GM23248 (cell line): ENCODE measurements at regions not wholly inside any gene's neighbourhood (a gene's known extent, or its start where the extent isn't known, plus 50 kb on each side); places are given as distances from the start of the nearest gene placed in this dataset.

Experiments used
- DNase-seq: peaks from one replicate; pipeline ENCODE4 v3.0.0-alpha.2; 2015
- H2AFZ ChIP-seq: fragments of 200-600 bp; sonication (generic); 2 replicates; pipeline ENCODE4 v1.6.1; 2016; ENCODE audit warnings: antibody characterized with exemption
- H3F3A ChIP-seq: fragments of 200-600 bp; sonication (generic); 2 replicates; pipeline ENCODE4 v1.6.1; 2016; ENCODE audit warnings: mild to moderate bottlenecking, antibody characterized with exemption, mixed run types; ENCODE audit not compliant: insufficient read depth
- H3K27ac ChIP-seq: fragments of 200-600 bp; sonication (generic); 2 replicates; pipeline ENCODE4 v1.5.1; 2016; ENCODE audit warnings: mild to moderate bottlenecking
- H3K27me3 ChIP-seq: fragments of 200-600 bp; sonication (generic); replicated peaks from 2 replicates; pipeline ENCODE4 v1.6.1; 2016; ENCODE audit warnings: mild to moderate bottlenecking; ENCODE audit not compliant: insufficient read depth
- H3K36me3 ChIP-seq: fragments of 200-600 bp; sonication (generic); 2 replicates; pipeline ENCODE4 v1.6.1; 2016; ENCODE audit warnings: low read depth, mild to moderate bottlenecking
- H3K4me1 ChIP-seq: fragments of 200-600 bp; sonication (generic); 2 replicates; pipeline ENCODE4 v1.6.1; 2016; ENCODE audit warnings: mild to moderate bottlenecking; ENCODE audit not compliant: insufficient read depth
- H3K4me2 ChIP-seq: fragments of 200-600 bp; sonication (generic); one replicate; pipeline ENCODE4 v1.6.1; 2016; ENCODE audit warnings: mild to moderate bottlenecking; ENCODE audit not compliant: unreplicated experiment
- H3K4me3 ChIP-seq: fragments of 200-600 bp; sonication (generic); 2 replicates; pipeline ENCODE4 v1.5.1; 2016; ENCODE audit warnings: mild to moderate bottlenecking
- H3K79me2 ChIP-seq: fragments of 200-600 bp; sonication (generic); 2 replicates; pipeline ENCODE4 v1.6.1; 2016; ENCODE audit warnings: mild to moderate bottlenecking; ENCODE audit not compliant: insufficient read depth
- H3K9ac ChIP-seq: fragments of 200-600 bp; sonication (generic); 2 replicates; pipeline ENCODE4 v1.6.1; 2016; ENCODE audit warnings: mild to moderate bottlenecking
- H3K9me2 ChIP-seq: fragments of 200-600 bp; sonication (generic); 2 replicates; pipeline ENCODE4 v1.6.1; 2016; ENCODE audit warnings: mixed run types, mild to moderate bottlenecking, moderate library complexity; ENCODE audit not compliant: insufficient read depth
- H3K9me3 ChIP-seq: fragments of 200-600 bp; sonication (generic); one replicate; pipeline ENCODE4 v1.6.1; 2017; ENCODE audit warnings: low read depth
- H4K20me1 ChIP-seq: fragments of 200-600 bp; sonication (generic); 2 replicates; pipeline ENCODE4 v1.6.0; 2016; ENCODE audit not compliant: insufficient read depth
- EZH2 ChIP-seq: fragments of 200-600 bp; sonication (generic); IDR thresholded peaks from 2 replicates; pipeline ENCODE4 v1.6.1; 2018; ENCODE audit warnings: antibody characterized with exemption, mild to moderate bottlenecking; ENCODE audit not compliant: insufficient read depth, poor library complexity, severe bottlenecking
- EZH2phosphoT487 ChIP-seq: fragments of 200-600 bp; sonication (generic); IDR thresholded peaks from 2 replicates; pipeline ENCODE4 v1.6.1; 2018; ENCODE audit warnings: antibody characterized with exemption, moderate library complexity, mild to moderate bottlenecking, low read depth; ENCODE audit not compliant: insufficient read depth
- WGBS, 2 experiments: methylation state at CpG; one replicate each; pipeline ENCODE4 v1.1.6; 2015 to 2017; ENCODE audit warnings: low lambda C conversion rate in 2 of 2, low coverage in 1 of 2; ENCODE audit errors: missing lambda C conversion rate in 2 of 2; 5-methylcytosine and 5-hydroxymethylcytosine counted together
- in situ Hi-C: fragments of 300-500 bp; cut with MboI; formaldehyde crosslinking; loops from 2 replicates; pipeline ENCODE4 v1.15.0; 2020

- H4K20me1 ChIP-seq: no peaks in the 10 kb centered on the region
- DNase-seq: no peak
- no peak overlapping the region for H3K4me2 ChIP-seq
- no peaks in the 10 kb centered on the region for H3K9me3 ChIP-seq
- H3K27me3 ChIP-seq: no peaks in the 10 kb centered on the region
- no peak overlapping the region for H3K27ac ChIP-seq
- no peak overlapping the region for H2AFZ ChIP-seq
- no peaks in the 10 kb centered on the region for H3K9me2 ChIP-seq
- H3K4me1 ChIP-seq: no peaks in the 10 kb centered on the region
- no peaks in the 10 kb centered on the region for H3K79me2 ChIP-seq
- TF ChIP-seq EZH2 (no peak), EZH2phosphoT487 (no peak)
- H3F3A ChIP-seq: no peaks in the 10 kb centered on the region
- H3K9ac ChIP-seq: no peak overlapping the region
- H3K36me3 ChIP-seq: no peaks in the 10 kb centered on the region
- in situ Hi-C loops: no loop called here
- no peak overlapping the region for H3K4me3 ChIP-seq
Measured at GRCh38 chr3:161737171-161737570, 240.6 kb downstream of the OTOL1 start.

- no peak overlapping the region for H3K9ac ChIP-seq
- H2AFZ ChIP-seq: no peak overlapping the region
- H3K36me3 ChIP-seq: no peaks in the 10 kb centered on the region
- H3K27me3 ChIP-seq: no peaks in the 10 kb centered on the region
- no peak for DNase-seq
- no peaks in the 10 kb centered on the region for H3K9me3 ChIP-seq
- H3F3A ChIP-seq: no peaks in the 10 kb centered on the region
- H3K9me2 ChIP-seq: no peaks in the 10 kb centered on the region
- no peak overlapping the region for H3K4me2 ChIP-seq
- H3K4me3 ChIP-seq: no peak overlapping the region
- TF ChIP-seq EZH2phosphoT487 (no peak), EZH2 (no peak)
- in situ Hi-C loops: no loop called here
- no peak overlapping the region for H3K27ac ChIP-seq
- H3K79me2 ChIP-seq: no peaks in the 10 kb centered on the region
- no peaks in the 10 kb centered on the region for H4K20me1 ChIP-seq
- no peaks in the 10 kb centered on the region for H3K4me1 ChIP-seq
Measured at GRCh38 chr3:161740421-161740820, 243.8 kb downstream of the OTOL1 start.

DNA sequence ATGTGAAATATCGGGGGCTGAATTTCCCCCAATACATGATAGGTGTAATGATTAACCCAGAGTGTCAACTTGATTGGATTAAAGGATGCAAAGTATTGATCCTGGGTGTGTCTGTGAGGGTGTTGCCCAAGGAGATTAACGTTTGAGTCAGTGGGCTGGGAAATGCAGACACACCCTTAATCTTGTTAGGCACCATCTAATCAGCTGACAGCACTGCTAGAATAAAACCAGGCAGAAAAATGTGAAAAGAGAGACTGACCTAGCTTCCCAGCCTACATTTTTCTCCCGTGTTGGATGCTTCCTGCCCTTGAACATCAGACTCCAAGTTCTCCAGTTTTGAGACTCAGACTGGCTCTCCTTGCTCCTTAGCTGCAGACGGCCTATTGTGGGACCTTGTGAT lies 247.8 kb downstream of the OTOL1 start:
- no peaks in the 10 kb centered on the region for H3F3A ChIP-seq
- H2AFZ ChIP-seq: no peak overlapping the region
- no peaks in the 10 kb centered on the region for H3K9me2 ChIP-seq
- in situ Hi-C loops: no loop called here
- TF ChIP-seq EZH2phosphoT487: no peak
- no peak for TF ChIP-seq EZH2
- no peaks in the 10 kb centered on the region for H3K27me3 ChIP-seq
- H3K9me3 ChIP-seq: no peaks in the 10 kb centered on the region
- no peaks in the 10 kb centered on the region for H3K4me1 ChIP-seq
- no peak overlapping the region for H3K9ac ChIP-seq
- H3K4me3 ChIP-seq: no peak overlapping the region
- no peak overlapping the region for H3K27ac ChIP-seq
- no peak for DNase-seq
- H4K20me1 ChIP-seq: no peaks in the 10 kb centered on the region
- no peaks in the 10 kb centered on the region for H3K79me2 ChIP-seq
- H3K36me3 ChIP-seq: no peaks in the 10 kb centered on the region
- WGBS, 2 experiments: 34 to 38% methylated on average over 4 of the region's 4 CpGs
- no peak overlapping the region for H3K4me2 ChIP-seq

- no peak for TF ChIP-seq EZH2
- no peak for TF ChIP-seq EZH2phosphoT487
- no peak overlapping the region for H2AFZ ChIP-seq
- no peaks in the 10 kb centered on the region for H3K9me2 ChIP-seq
- DNase-seq: no peak
- no peaks in the 10 kb centered on the region for H3K36me3 ChIP-seq
- no peaks in the 10 kb centered on the region for H3F3A ChIP-seq
- no peak overlapping the region for H3K4me3 ChIP-seq
- no peaks in the 10 kb centered on the region for H3K79me2 ChIP-seq
- H3K9me3 ChIP-seq: no peaks in the 10 kb centered on the region
- in situ Hi-C loops: no loop called here
- no peak overlapping the region for H3K4me2 ChIP-seq
- no peaks in the 10 kb centered on the region for H4K20me1 ChIP-seq
- H3K27ac ChIP-seq: no peak overlapping the region
- H3K9ac ChIP-seq: no peak overlapping the region
- no peaks in the 10 kb centered on the region for H3K27me3 ChIP-seq
- no peaks in the 10 kb centered on the region for H3K4me1 ChIP-seq
Measured at GRCh38 chr3:161745741-161746140, 249.1 kb downstream of the OTOL1 start.

DNA sequence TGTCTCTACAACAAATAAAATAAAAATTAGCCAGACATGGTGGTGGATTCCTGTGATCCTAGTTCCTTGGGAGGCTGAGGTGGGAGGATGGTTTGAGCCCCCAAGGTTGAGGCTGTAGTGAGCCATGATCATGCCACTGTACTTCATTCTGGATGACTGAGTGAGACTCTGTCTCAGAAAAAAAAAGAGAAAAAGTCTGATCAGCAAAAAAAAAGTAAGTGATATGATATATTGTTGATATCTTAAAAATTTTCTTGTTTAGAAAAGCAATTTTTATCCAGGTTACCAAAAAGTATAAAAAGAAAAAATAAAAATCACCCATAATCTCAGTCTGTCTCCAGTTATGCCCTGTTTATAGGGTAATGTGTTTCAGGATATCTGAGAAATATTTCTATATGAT lies 251.4 kb downstream of the OTOL1 start:
- no peaks in the 10 kb centered on the region for H3K36me3 ChIP-seq
- no peak overlapping the region for H3K4me3 ChIP-seq
- H2AFZ ChIP-seq: no peak overlapping the region
- no peaks in the 10 kb centered on the region for H3K27me3 ChIP-seq
- no peak overlapping the region for H3K9ac ChIP-seq
- no peaks in the 10 kb centered on the region for H3K9me2 ChIP-seq
- no peaks in the 10 kb centered on the region for H3F3A ChIP-seq
- no peak overlapping the region for H3K4me2 ChIP-seq
- in situ Hi-C loops: no loop called here
- DNase-seq: no peak
- no peaks in the 10 kb centered on the region for H3K4me1 ChIP-seq
- no peak overlapping the region for H3K27ac ChIP-seq
- no peaks in the 10 kb centered on the region for H4K20me1 ChIP-seq
- no peaks in the 10 kb centered on the region for H3K9me3 ChIP-seq
- no peaks in the 10 kb centered on the region for H3K79me2 ChIP-seq
- TF ChIP-seq EZH2 (no peak), EZH2phosphoT487 (no peak)
